ENCODE measurements at regions not wholly inside any gene's neighbourhood (a gene's known extent, or its start where the extent isn't known, plus 50 kb on each side); places are given as distances from the start of the nearest gene placed in this dataset.
"Not testable (repeated sequence)": the region's sequence is repeated elsewhere in the genome, so short reads cannot be mapped to it uniquely, and the experiment has no call there.

- DNase-seq (ENCODE audit: low read depth in 1 of 2, low spot score in 2 of 2) = no peak
- no peaks in the 10 kb centered on the region for H3K36me3 ChIP-seq
- no peaks in the 10 kb centered on the region for H3K27me3 ChIP-seq (replicated peaks)
- H3K9me3 ChIP-seq (replicated peaks) = no peaks in the 10 kb centered on the region
- H3K4me3 ChIP-seq = no peak overlapping the region
- no peaks in the 10 kb centered on the region for H3K4me1 ChIP-seq (replicated peaks)
- H3K27ac ChIP-seq = no peak overlapping the region
Measured at GRCh38 chr4:137946453-137947174, 295.5 kb downstream of the SLC7A11 start.

DNA sequence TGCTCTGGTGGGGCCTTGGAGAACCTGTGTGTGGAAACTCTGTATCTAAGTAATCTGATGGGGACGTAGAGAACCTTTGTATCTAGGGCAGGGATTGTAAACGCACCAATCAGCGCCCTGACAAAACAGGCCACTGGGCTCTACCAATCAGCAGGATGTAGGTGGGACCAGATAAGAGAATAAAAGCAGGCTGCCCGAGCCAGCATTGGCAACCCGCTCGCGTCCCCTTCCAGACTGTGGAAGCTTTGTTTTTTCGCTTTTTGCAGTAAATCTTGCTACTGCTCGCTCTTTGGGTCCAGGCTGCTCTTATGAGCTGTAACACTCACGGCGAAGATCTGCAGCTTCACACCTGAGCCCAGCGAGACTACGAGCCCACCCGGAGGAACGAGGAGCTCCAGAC, 299.3 kb downstream of the SLC7A11 start:
- not testable (repeated sequence) for H3K4me3 ChIP-seq; H3K27ac ChIP-seq; H3K4me1 ChIP-seq (replicated peaks); H3K9me3 ChIP-seq (replicated peaks); H3K36me3 ChIP-seq; H3K27me3 ChIP-seq (replicated peaks); DNase-seq (ENCODE audit: low read depth in 1 of 2, low spot score in 2 of 2)

DNA sequence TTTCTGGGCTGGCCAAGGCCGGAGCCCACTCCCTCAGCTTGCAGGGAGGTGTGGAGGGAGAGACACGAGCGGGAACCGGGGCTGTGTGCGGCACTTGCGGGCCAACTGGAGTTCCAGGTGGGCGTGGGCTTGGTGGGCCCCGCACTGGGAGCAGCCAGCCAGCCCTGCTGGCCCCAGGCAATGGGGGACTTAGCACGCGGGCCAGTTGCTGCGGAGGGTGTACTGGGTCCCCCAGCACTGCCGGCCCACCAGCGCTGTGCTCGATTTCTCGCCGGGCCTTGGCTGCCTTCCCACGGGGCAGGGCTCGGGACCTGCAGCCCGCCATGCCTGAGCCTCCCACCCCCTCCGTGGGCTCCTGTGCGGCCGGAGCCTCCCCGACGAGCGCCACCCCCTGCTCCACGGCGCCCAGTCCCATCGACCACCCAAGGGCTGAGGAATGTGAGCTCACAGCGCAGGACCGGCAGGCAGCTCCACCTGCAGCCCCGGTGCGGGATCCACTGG, 300.1 kb downstream of the SLC7A11 start:
- not testable (repeated sequence) for H3K4me1 ChIP-seq (replicated peaks); H3K27ac ChIP-seq; H3K4me3 ChIP-seq; H3K9me3 ChIP-seq (replicated peaks); DNase-seq (ENCODE audit: low read depth in 1 of 2, low spot score in 2 of 2); H3K27me3 ChIP-seq (replicated peaks); H3K36me3 ChIP-seq

GRCh38 chr4:137934911-137935310, 307.2 kb downstream of the SLC7A11 start:
- no peaks in the 10 kb centered on the region for H3K9me3 ChIP-seq (replicated peaks)
- H3K4me1 ChIP-seq (replicated peaks) = no peaks in the 10 kb centered on the region
- H3K36me3 ChIP-seq = no peaks in the 10 kb centered on the region
- no peak for DNase-seq (ENCODE audit: low read depth in 1 of 2, low spot score in 2 of 2)
- no peak overlapping the region for H3K4me3 ChIP-seq
- H3K27me3 ChIP-seq (replicated peaks) = no peaks in the 10 kb centered on the region; the same call in 1 of the 2 replicates
- no peak overlapping the region for H3K27ac ChIP-seq

DNA sequence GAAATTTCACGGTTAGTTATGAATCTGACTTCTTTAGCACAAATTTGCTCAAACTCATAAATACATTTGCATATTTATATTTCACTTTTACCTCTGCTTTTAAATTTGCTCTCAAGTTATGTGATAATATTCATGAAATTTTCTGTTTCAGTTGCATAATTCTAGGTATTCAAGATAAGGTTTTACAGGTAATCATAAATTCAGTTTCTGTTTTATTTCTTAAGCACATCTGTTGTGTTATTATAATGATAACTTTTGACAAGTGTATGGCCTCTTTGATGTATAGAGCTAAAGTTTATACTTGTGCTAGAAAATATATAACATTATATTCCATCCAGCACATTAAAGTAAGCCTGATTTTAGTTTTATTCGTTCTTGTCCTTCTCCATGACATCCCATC, 308.1 kb downstream of the SLC7A11 start:
- no peaks in the 10 kb centered on the region; the same call in 1 of the 2 replicates for H3K27me3 ChIP-seq (replicated peaks)
- H3K27ac ChIP-seq = no peak overlapping the region
- DNase-seq (ENCODE audit: low read depth in 1 of 2, low spot score in 2 of 2) = no peak
- H3K4me3 ChIP-seq = no peak overlapping the region
- H3K9me3 ChIP-seq (replicated peaks) = no peaks in the 10 kb centered on the region
- no peaks in the 10 kb centered on the region for H3K36me3 ChIP-seq
- no peaks in the 10 kb centered on the region for H3K4me1 ChIP-seq (replicated peaks)

GRCh38 chr4:137927972-137928371, 314.2 kb downstream of the SLC7A11 start:
- Histone ChIP-seq H3K4me3 (no peak overlapping the region), H3K36me3 (no peaks in the 10 kb centered on the region), H3K27ac (no peak overlapping the region), H3K4me1 (replicated peaks) (no peaks in the 10 kb centered on the region), H3K27me3 (replicated peaks) (no peaks in the 10 kb centered on the region), H3K9me3 (replicated peaks) (no peaks in the 10 kb centered on the region)
- DNase-seq (ENCODE audit: low read depth in 1 of 2, low spot score in 2 of 2) = no peak

DNA sequence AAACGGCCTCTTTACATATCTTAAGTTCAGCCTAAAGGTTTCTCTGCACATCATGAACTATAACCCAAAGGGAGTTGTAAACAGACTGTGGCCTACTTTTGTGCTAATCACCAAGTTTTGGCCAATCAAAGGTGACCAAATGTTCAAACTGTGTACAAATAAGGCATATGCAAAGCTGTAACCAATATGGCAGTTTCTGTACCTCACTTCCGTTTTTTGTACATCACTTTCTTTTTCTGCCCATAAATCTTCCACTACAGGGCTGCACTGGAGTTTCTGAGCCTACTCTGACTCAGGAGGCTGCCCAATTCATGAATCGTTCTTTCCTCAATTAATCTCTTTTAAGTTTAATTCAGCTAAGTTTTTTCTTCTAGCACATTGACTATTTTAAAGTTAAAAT, 318.7 kb downstream of the SLC7A11 start:
- Histone ChIP-seq H3K27me3 (replicated peaks) (no peaks in the 10 kb centered on the region), H3K4me3 (no peak overlapping the region), H3K4me1 (replicated peaks) (no peaks in the 10 kb centered on the region), H3K36me3 (no peaks in the 10 kb centered on the region), H3K27ac (no peak overlapping the region), H3K9me3 (replicated peaks) (no peaks in the 10 kb centered on the region)
- no peak for DNase-seq (ENCODE audit: low read depth in 1 of 2, low spot score in 2 of 2)

DNA sequence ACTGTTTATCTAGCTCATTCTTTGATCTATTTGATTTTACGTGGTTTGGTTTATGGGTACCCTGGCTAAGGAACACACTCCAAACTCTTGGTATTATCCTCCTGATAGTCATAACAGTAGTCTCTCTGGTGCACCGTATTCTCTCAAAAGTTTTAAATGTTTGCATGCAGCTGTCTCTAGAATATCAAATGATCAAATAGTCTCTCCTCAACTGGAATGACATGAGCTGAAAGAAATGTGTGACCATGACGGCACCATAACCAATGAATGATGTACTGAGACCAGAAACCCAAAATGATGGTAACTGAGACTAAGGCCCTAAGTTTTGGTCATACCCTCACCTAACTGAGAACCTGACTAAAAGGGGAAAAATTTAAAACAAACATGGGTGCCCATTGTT, 319.4 kb downstream of the SLC7A11 start:
- Histone ChIP-seq H3K27ac (no peak overlapping the region), H3K4me3 (no peak overlapping the region), H3K27me3 (replicated peaks) (no peaks in the 10 kb centered on the region), H3K4me1 (replicated peaks) (no peaks in the 10 kb centered on the region), H3K9me3 (replicated peaks) (no peaks in the 10 kb centered on the region), H3K36me3 (no peaks in the 10 kb centered on the region)
- no peak for DNase-seq (ENCODE audit: low read depth in 1 of 2, low spot score in 2 of 2)

- DNase-seq (ENCODE audit: low read depth in 1 of 2, low spot score in 2 of 2) = no peak
- H3K4me3 ChIP-seq = no peak overlapping the region
- H3K27me3 ChIP-seq (replicated peaks) = no peaks in the 10 kb centered on the region
- H3K27ac ChIP-seq = no peak overlapping the region
- peaks cover 9% of the 10 kb centered on the region for H3K4me1 ChIP-seq (replicated peaks)
- no peaks in the 10 kb centered on the region for H3K36me3 ChIP-seq
- H3K9me3 ChIP-seq (replicated peaks) = no peaks in the 10 kb centered on the region
Measured at GRCh38 chr4:137909529-137910309, 332.4 kb downstream of the SLC7A11 start.

GRCh38 chr4:137905930-137906329, 336.2 kb downstream of the SLC7A11 start:
- peak in 1 of 2 experiments; percentile 32 for DNase-seq (ENCODE audit: low read depth in 1 of 2, low spot score in 2 of 2)
- no peaks in the 10 kb centered on the region for H3K27me3 ChIP-seq (replicated peaks)
- H3K4me3 ChIP-seq = no peak overlapping the region
- no peak overlapping the region for H3K27ac ChIP-seq
- no peaks in the 10 kb centered on the region for H3K9me3 ChIP-seq (replicated peaks)
- H3K4me1 ChIP-seq (replicated peaks) = peaks cover 9% of the 10 kb centered on the region
- H3K36me3 ChIP-seq = no peaks in the 10 kb centered on the region

- Histone ChIP-seq H3K4me1 (replicated peaks) (peaks cover 11% of the 10 kb centered on the region), H3K27me3 (replicated peaks) (no peaks in the 10 kb centered on the region), H3K36me3 (no peaks in the 10 kb centered on the region), H3K4me3 (no peak overlapping the region), H3K27ac (no peak overlapping the region), H3K9me3 (replicated peaks) (no peaks in the 10 kb centered on the region)
- no peak for DNase-seq (ENCODE audit: low read depth in 1 of 2, low spot score in 2 of 2)
Measured at GRCh38 chr4:137901114-137901513, 341.0 kb downstream of the SLC7A11 start.

GRCh38 chr4:137896221-137896737, 345.9 kb downstream of the SLC7A11 start:
- Histone ChIP-seq H3K27ac (no peak overlapping the region), H3K27me3 (replicated peaks) (no peaks in the 10 kb centered on the region), H3K4me1 (replicated peaks) (peaks cover 18% of the 10 kb centered on the region), H3K9me3 (replicated peaks) (no peaks in the 10 kb centered on the region), H3K4me3 (no peak overlapping the region), H3K36me3 (no peaks in the 10 kb centered on the region)
- peak in 1 of 2 experiments; percentile 45 for DNase-seq (ENCODE audit: low read depth in 1 of 2, low spot score in 2 of 2)

GRCh38 chr4:137895515-137895914, 346.6 kb downstream of the SLC7A11 start:
- H3K9me3 ChIP-seq (replicated peaks); H3K4me3 ChIP-seq; H3K36me3 ChIP-seq; H3K27ac ChIP-seq; H3K27me3 ChIP-seq (replicated peaks); DNase-seq (ENCODE audit: low read depth in 1 of 2, low spot score in 2 of 2): not testable (repeated sequence)
- H3K4me1 ChIP-seq (replicated peaks) = peaks cover 18% of the 10 kb centered on the region

- H3K27ac ChIP-seq = peak overlapping the region; percentile 33
- H3K36me3 ChIP-seq = no peaks in the 10 kb centered on the region
- H3K4me1 ChIP-seq (replicated peaks) = peaks cover 18% of the 10 kb centered on the region
- no peak overlapping the region for H3K4me3 ChIP-seq
- H3K27me3 ChIP-seq (replicated peaks) = no peaks in the 10 kb centered on the region
- DNase-seq (ENCODE audit: low read depth in 1 of 2, low spot score in 2 of 2) = peak in 1 of 2 experiments; percentile 40
- no peaks in the 10 kb centered on the region for H3K9me3 ChIP-seq (replicated peaks)
Measured at GRCh38 chr4:137892134-137892533, 350.0 kb downstream of the SLC7A11 start.
